ENCODE measurements at regions not wholly inside any gene's neighbourhood (a gene's known extent, or its start where the extent isn't known, plus 50 kb on each side); places are given as distances from the start of the nearest gene placed in this dataset.

DNA sequence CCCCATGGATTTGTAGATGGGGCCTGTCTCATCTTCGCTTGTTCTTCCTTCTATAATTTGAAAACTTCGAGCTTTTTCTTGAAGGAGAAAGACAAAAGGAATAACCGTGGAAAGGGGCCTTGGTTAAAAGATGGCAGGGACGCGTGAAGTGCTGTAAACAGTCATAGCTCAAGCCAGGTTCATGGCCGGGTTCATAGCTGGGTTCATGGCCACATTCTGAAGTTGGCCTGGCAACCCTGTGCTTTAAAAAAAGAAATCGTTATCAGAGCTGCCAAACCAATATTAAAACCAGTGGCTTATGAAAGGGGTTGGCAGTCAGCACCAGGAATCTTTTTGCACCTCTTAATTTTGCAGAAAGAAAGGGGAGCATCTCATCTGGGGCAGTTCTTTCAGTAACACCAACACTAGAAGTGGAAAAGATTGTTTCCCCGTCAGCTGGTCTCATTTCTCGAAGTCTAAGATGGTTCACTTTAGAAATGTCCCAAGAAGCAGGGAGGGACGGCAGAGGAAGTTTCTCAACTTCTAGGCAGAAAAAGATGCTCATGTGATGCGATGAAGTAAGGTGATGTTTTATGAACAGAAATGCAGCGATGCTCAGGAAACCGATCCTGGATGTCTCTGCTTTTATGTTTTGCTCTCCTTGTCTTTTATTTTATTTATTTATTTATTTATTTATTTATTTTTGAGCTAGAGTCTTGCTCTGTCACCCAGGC, 193.1 kb upstream of the TBX3 start:
- TF ChIP-seq GATA3 (IDR thresholded peaks at IDR 0.05; ENCODE audit: low read depth, low read length): no peak
- no peak for TF ChIP-seq GATA2 (IDR thresholded peaks at IDR 0.05; ENCODE audit: low read depth, low read length)
